Fibroblast of skin of left biceps (primary cell): ENCODE measurements at regions not wholly inside any gene's neighbourhood (a gene's known extent, or its start where the extent isn't known, plus 50 kb on each side); places are given as distances from the start of the nearest gene placed in this dataset.
A peak's percentile ranks its signal among the peaks of the same experiment; 100 is the strongest.
"Not testable (repeated sequence)": the region's sequence is repeated elsewhere in the genome, so short reads cannot be mapped to it uniquely, and the experiment has no call there.

Source experiments
- DNase-seq, 2 experiments: peaks; one replicate each; pipeline ENCODE4 v3.0.0-alpha.2; 2013; ENCODE audit warnings: low read depth in 2 of 2

- DNase-seq, result peak; percentile 93
Observed at GRCh38 chr9:13942695-13943094, 371.2 kb downstream of the NFIB start.

GRCh38 chr9:13942201-13942600 lies 371.7 kb downstream of the NFIB start:
- no peak for DNase-seq

- DNase-seq, result no peak
Observed at GRCh38 chr9:13941714-13942113, 372.2 kb downstream of the NFIB start.

GRCh38 chr9:13939701-13940490 lies 374.0 kb downstream of the NFIB start:
- no peak for DNase-seq

GRCh38 chr9:13939134-13939533 lies 374.8 kb downstream of the NFIB start:
- peak; percentile 85 to 88 for DNase-seq

- no peak for DNase-seq
Observed at GRCh38 chr9:13934416-13934815, 379.5 kb downstream of the NFIB start.

GRCh38 chr9:13933268-13933656 lies 380.7 kb downstream of the NFIB start:
- DNase-seq, result no peak

- no peak for DNase-seq
Observed at GRCh38 chr9:13932528-13933267, 381.2 kb downstream of the NFIB start.

- DNase-seq, result no peak
Observed at GRCh38 chr9:13929013-13929412, 384.9 kb downstream of the NFIB start.

- DNase-seq, result no peak
Observed at GRCh38 chr9:13923381-13923780, 390.6 kb downstream of the NFIB start.

- DNase-seq, result no peak
Observed at GRCh38 chr9:13920557-13920956, 393.4 kb downstream of the NFIB start.

- DNase-seq, result no peak
Observed at GRCh38 chr9:13919401-13919800, 394.5 kb downstream of the NFIB start.

- DNase-seq, result no peak
Observed at GRCh38 chr9:13917534-13917933, 396.4 kb downstream of the NFIB start.

- no peak for DNase-seq
Observed at GRCh38 chr9:13915591-13916301, 398.2 kb downstream of the NFIB start.

- no peak for DNase-seq
Observed at GRCh38 chr9:13915131-13915530, 398.8 kb downstream of the NFIB start.

- DNase-seq, result no peak
Observed at GRCh38 chr9:13911473-13911872, 402.5 kb downstream of the NFIB start.

- not testable (repeated sequence) for DNase-seq
Observed at GRCh38 chr9:13907842-13908241, 406.1 kb downstream of the NFIB start.

- no peak for DNase-seq
Observed at GRCh38 chr9:13904746-13905145, 409.2 kb downstream of the NFIB start.

GRCh38 chr9:13904311-13904710 lies 409.6 kb downstream of the NFIB start:
- DNase-seq, result no peak

- DNase-seq, result no peak
Observed at GRCh38 chr9:13902286-13903066, 411.5 kb downstream of the NFIB start.

- DNase-seq, result no peak
Observed at GRCh38 chr9:13901176-13901575, 412.8 kb downstream of the NFIB start.

GRCh38 chr9:13900449-13900848 lies 413.5 kb downstream of the NFIB start:
- no peak for DNase-seq
